ENCODE measurements at regions not wholly inside any gene's neighbourhood (a gene's known extent, or its start where the extent isn't known, plus 50 kb on each side); places are given as distances from the start of the nearest gene placed in this dataset.

DNA sequence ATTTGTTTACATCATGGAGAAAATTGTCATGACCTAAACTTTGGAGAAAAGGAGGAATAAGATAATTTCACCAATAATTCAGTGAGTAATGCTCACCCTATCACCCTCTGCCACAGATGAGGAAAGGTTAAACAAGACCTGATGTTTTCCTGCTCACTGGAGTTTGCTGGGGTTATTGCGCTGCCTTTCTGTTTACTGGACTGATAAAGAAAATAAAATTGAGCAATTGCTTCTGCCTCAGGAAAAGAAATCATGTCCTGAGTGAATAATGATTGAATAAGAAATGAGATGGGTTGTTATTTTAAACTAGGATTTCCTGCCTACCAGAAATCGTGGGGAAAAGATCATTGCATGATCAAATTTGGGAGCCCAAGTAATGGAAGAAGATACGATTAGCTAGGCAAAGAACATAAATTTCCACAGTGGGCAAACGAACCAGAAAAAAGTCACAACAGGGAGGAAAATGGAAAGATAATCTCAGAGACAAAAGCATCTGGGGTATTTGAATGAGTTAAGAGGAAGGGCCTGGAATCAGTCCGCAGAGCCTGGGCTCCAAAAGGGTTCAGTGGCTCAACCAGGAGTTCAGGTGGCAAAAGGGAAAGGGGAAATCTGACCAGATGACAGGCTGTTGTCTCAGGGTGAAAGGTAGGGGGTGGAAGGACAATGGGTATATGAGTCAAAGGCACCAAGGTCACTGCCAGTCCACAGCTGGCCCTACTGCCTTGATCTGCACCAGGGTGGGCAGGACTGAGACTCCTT is 146.8 kb downstream of the FAM43A start:
- Histone ChIP-seq H2BK15ac (ENCODE audit: low read depth, low read length) (no peak overlapping the region), H3K14ac (replicated peaks; ENCODE audit: low read depth, low read length) (no peak overlapping the region), H3K79me1 (ENCODE audit: low read depth in 1 of 2, low read length in 2 of 2) (no peaks in the 10 kb centered on the region), H3K9me1 (ENCODE audit: insufficient read depth, low read length) (no peaks in the 10 kb centered on the region), H3K27ac (ENCODE audit: insufficient read depth, low read length) (no peak overlapping the region), H3K56ac (ENCODE audit: extremely low read depth, insufficient read depth, low read length) (no peak overlapping the region), H3K4ac (ENCODE audit: low read depth, low read length) (no peak overlapping the region), H4K20me1 (ENCODE audit: insufficient read depth, low read length) (no peaks in the 10 kb centered on the region), H3K9me3 (ENCODE audit: control insufficient read depth, insufficient read depth, low read length) (no peaks in the 10 kb centered on the region), H3K4me2 (ENCODE audit: low read depth, low read length) (no peak overlapping the region), H2AK5ac (ENCODE audit: low read depth, low read length) (no peak overlapping the region), H3K18ac (ENCODE audit: low read depth, low read length) (no peak overlapping the region), H3K4me1 (ENCODE audit: control insufficient read depth, insufficient read depth, low read length) (no peaks in the 10 kb centered on the region), H4K8ac (ENCODE audit: low read depth in 2 of 2, low read length in 2 of 2) (no peak overlapping the region), H3K4me3 (ENCODE audit: insufficient read depth, low read depth, low read length) (no peak overlapping the region), H3K23ac (ENCODE audit: low read depth, low read length) (no peak overlapping the region), H2BK20ac (ENCODE audit: low read depth, low read length) (no peak overlapping the region), H4K91ac (ENCODE audit: insufficient read depth, low read depth, low read length) (no peak overlapping the region), H3K36me3 (ENCODE audit: control insufficient read depth, insufficient read depth, low read length) (no peaks in the 10 kb centered on the region), H3K9ac (ENCODE audit: low read depth, low read length) (no peak overlapping the region), H2BK120ac (ENCODE audit: low read depth, low read length) (no peak overlapping the region), H2AFZ (replicated peaks; ENCODE audit: low read length, poor library complexity) (no peak overlapping the region), H2BK5ac (ENCODE audit: low read depth, low read length, poor library complexity, severe bottlenecking) (no peak overlapping the region), H2AK9ac (replicated peaks; ENCODE audit: low read depth, low read length, poor library complexity) (no peak overlapping the region), H4K5ac (ENCODE audit: low read depth, low read length) (no peak overlapping the region), H3K27me3 (ENCODE audit: control insufficient read depth, insufficient read depth, low read length) (peaks cover 6% of the 10 kb centered on the region)
- 76% methylated on average over 3 of the region's 5 CpGs; no CpG with 5 or more reads in 1 of the 2 experiments for WGBS, 2 experiments (ENCODE audit: extremely low coverage in 2 of 2, insufficient read length in 1 of 2)
- ATAC-seq (ENCODE audit: low read depth) (no peak), DNase-seq (no peak)
- ChIA-PET CTCF (no interaction called here), POLR2A (ENCODE audit: unreplicated experiment) (no interaction called here)
- intact Hi-C loops (cut with micrococcal nuclease): no loop called here
- no TSS peak for BruUV-seq (replicated peaks)
- TF ChIP-seq SMC3 (IDR thresholded peaks at IDR 0.05; ENCODE audit: low read depth, low read length): no peak
- TF ChIP-seq FOS (IDR thresholded peaks at IDR 0.05; ENCODE audit: low read depth, low read length): no peak
- no peak for TF ChIP-seq RFX5 (IDR thresholded peaks at IDR 0.05; ENCODE audit: low read depth, low read length)
- TF ChIP-seq MAFK (IDR thresholded peaks at IDR 0.05; ENCODE audit: low read depth, low read length): no peak
- no peak for TF ChIP-seq BHLHE40 (IDR thresholded peaks at IDR 0.05; ENCODE audit: low read depth, low read length)
- no peak for TF ChIP-seq MXI1 (IDR thresholded peaks at IDR 0.05; ENCODE audit: borderline replicate concordance, low read depth, low read length)
- no peak for TF ChIP-seq CHD1 (IDR thresholded peaks at IDR 0.05; ENCODE audit: low read depth, low read length)
- TF ChIP-seq NFE2L2 (IDR thresholded peaks at IDR 0.05; ENCODE audit: low read depth, low read length): no peak
- TF ChIP-seq MAZ (IDR thresholded peaks at IDR 0.05; ENCODE audit: borderline replicate concordance, low read depth, low read length): no peak
- TF ChIP-seq, protein P1, sequence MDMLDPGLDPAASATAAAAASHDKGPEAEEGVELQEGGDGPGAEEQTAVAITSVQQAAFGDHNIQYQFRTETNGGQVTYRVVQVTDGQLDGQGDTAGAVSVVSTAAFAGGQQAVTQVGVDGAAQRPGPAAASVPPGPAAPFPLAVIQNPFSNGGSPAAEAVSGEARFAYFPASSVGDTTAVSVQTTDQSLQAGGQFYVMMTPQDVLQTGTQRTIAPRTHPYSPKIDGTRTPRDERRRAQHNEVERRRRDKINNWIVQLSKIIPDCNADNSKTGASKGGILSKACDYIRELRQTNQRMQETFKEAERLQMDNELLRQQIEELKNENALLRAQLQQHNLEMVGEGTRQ (IDR thresholded peaks at IDR 0.05; ENCODE audit: low read depth, low read length): no peak
- TF ChIP-seq POLR2A (IDR thresholded peaks at IDR 0.05; ENCODE audit: low read depth, low read length): no peak
- TF ChIP-seq RCOR1 (IDR thresholded peaks at IDR 0.05; ENCODE audit: insufficient replicate concordance, low read length): no peak
- TF ChIP-seq CEBPB (IDR thresholded peaks at IDR 0.05; ENCODE audit: low read depth, low read length): no peak
- TF ChIP-seq, protein P2, sequence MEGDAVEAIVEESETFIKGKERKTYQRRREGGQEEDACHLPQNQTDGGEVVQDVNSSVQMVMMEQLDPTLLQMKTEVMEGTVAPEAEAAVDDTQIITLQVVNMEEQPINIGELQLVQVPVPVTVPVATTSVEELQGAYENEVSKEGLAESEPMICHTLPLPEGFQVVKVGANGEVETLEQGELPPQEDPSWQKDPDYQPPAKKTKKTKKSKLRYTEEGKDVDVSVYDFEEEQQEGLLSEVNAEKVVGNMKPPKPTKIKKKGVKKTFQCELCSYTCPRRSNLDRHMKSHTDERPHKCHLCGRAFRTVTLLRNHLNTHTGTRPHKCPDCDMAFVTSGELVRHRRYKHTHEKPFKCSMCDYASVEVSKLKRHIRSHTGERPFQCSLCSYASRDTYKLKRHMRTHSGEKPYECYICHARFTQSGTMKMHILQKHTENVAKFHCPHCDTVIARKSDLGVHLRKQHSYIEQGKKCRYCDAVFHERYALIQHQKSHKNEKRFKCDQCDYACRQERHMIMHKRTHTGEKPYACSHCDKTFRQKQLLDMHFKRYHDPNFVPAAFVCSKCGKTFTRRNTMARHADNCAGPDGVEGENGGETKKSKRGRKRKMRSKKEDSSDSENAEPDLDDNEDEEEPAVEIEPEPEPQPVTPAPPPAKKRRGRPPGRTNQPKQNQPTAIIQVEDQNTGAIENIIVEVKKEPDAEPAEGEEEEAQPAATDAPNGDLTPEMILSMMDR (conservative IDR thresholded peaks at IDR 0.05; ENCODE audit: low read depth, low read length): no peak
- in situ Hi-C loops (cut with MboI; ENCODE audit: low sequenced_read_pairs): no loop called here
- dilution Hi-C loops (cut with HindIII; ENCODE audit: low sequenced_read_pairs, unreplicated experiment): no loop called here

Data from IMR-90 (cell line).